Upper lobe of right lung (tissue), 1 donor: ENCODE measurements at regions not wholly inside any gene's neighbourhood (a gene's known extent, or its start where the extent isn't known, plus 50 kb on each side); places are given as distances from the start of the nearest gene placed in this dataset.

Source experiments
- ATAC-seq: fragments of 200-7000 bp; cut with Tn5 transposase; one replicate; pipeline ENCODE4 v1.9.1; 2020; ENCODE audit warnings: mild to moderate bottlenecking, moderate library complexity
- DNase-seq: peaks from one replicate; pipeline ENCODE4 v3.0.0-alpha.2; 2020
- H3K27ac ChIP-seq: fragments of 200-600 bp; one replicate; pipeline ENCODE4 v1.8.0; 2022
- H3K27me3 ChIP-seq: fragments of 200-600 bp; one replicate; pipeline ENCODE4 v1.8.0; 2022; ENCODE audit warnings: mild to moderate bottlenecking
- H3K36me3 ChIP-seq: fragments of 200-600 bp; one replicate; pipeline ENCODE4 v1.8.0; 2022
- H3K4me1 ChIP-seq: fragments of 200-600 bp; one replicate; pipeline ENCODE4 v1.8.0; 2022
- H3K4me3 ChIP-seq: fragments of 200-600 bp; one replicate; pipeline ENCODE4 v1.8.0; 2022; ENCODE audit warnings: mild to moderate bottlenecking
- H3K9me3 ChIP-seq: fragments of 200-600 bp; one replicate; pipeline ENCODE4 v1.8.0; 2022
- intact Hi-C: fragments of 100-400 bp; cut with DNase I; formaldehyde crosslinking; loops from one replicate; pipeline ENCODE4 v1.11.0; 2022
- TF ChIP-seq, protein P1 (sequence below): fragments of 200-600 bp; IDR thresholded peaks from one replicate; pipeline ENCODE4 v1.8.0; 2022; ENCODE audit warnings: antibody characterized with exemption
- donor health status: DM: no; HTN: yes; CAD: no; lungs with severe emphysema.

DNA sequence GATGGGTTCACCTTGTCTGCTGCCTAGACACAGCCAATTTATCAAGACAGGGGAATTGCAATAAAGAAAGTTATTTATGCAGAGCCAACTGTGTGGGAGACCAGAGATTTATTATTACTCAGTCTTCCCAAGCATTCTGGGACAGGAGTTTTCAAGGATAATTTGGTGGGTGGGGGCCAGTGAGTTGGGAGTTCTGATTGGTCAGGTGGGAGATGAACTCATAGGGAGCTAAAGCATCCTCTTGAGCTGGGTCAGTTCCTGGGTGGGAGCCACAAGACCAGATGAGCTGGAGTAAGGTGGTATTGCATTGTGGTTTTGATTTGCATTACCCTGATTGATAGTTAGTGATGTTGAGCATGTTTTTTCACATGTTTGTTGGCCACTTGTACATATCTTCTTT is 86.1 kb downstream of the PRKAB2 start:
- Histone ChIP-seq H3K36me3 (no peaks in the 10 kb centered on the region), H3K27ac (no peak overlapping the region), H3K9me3 (peaks cover 4% of the 10 kb centered on the region), H3K4me1 (no peaks in the 10 kb centered on the region), H3K27me3 (peaks cover 21% of the 10 kb centered on the region), H3K4me3 (no peak overlapping the region)
- TF ChIP-seq, protein P1, sequence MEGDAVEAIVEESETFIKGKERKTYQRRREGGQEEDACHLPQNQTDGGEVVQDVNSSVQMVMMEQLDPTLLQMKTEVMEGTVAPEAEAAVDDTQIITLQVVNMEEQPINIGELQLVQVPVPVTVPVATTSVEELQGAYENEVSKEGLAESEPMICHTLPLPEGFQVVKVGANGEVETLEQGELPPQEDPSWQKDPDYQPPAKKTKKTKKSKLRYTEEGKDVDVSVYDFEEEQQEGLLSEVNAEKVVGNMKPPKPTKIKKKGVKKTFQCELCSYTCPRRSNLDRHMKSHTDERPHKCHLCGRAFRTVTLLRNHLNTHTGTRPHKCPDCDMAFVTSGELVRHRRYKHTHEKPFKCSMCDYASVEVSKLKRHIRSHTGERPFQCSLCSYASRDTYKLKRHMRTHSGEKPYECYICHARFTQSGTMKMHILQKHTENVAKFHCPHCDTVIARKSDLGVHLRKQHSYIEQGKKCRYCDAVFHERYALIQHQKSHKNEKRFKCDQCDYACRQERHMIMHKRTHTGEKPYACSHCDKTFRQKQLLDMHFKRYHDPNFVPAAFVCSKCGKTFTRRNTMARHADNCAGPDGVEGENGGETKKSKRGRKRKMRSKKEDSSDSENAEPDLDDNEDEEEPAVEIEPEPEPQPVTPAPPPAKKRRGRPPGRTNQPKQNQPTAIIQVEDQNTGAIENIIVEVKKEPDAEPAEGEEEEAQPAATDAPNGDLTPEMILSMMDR = no peak
- intact Hi-C loops = no loop called here
- ATAC-seq (no peak), DNase-seq (no peak)

DNA sequence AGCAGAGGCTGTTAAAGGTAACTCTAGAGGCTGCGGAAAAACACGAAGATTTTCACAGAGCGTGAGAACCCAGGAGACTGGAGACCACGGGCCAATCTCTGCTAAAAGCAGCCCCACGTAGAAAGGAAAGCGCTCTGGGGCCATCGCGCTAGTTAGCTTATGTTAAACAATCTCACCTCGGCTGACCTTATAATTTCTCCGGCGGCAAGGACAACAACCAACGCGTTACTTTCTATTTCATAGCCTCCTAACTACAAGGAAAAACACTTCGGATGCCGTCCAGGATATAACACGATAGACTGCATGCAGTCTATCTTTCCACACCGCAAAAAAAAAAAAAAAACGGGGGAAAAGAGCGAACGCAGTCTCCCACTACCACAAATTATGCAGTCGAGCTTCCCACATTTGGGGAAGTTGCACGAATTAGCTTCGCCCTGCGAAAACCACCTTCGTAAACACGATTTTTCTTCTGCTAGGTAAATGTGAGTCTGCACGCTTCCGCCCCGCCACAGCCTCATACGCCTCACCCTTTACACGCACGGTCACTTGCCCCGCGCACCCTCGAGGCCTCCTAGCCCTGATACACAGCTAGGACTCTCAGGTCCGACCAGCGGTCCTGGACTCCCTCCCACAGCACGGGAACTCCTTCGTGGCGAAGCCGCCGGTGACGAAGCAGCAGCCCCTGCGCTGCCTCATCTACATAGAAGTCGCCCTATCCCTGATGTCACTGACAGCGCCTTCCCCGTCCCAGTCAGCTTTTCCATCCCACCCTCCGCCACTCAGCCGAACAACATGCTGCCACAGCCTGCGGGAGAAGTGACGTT is 87.8 kb downstream of the PRKAB2 start:
- Histone ChIP-seq H3K36me3 (no peaks in the 10 kb centered on the region), H3K4me1 (peaks cover 9% of the 10 kb centered on the region), H3K9me3 (peaks cover 4% of the 10 kb centered on the region), H3K27ac (peak overlapping the region; percentile 81), H3K27me3 (peaks cover 38% of the 10 kb centered on the region), H3K4me3 (peak overlapping the region; percentile 59)
- ATAC-seq (peak; percentile 84), DNase-seq (no peak)
- intact Hi-C loops = no loop called here
- TF ChIP-seq, protein P1 = no peak

DNA sequence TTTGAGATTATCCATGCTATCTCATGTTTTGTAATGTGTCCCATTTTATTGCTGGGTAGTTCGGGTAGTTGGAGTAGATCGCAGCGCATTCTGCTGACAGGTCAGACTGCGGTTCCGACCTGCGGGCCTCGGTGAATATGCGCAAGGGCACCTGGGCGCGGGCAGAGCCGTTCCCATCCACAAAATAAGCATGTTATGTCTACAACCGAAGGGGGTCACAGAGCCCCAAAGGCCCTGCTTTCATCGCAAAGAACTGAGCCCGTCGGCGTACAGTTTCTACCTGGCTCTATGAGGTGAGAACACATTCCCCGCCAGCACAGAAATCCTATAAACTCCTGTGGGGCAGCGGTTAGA is 88.4 kb downstream of the PRKAB2 start:
- H3K27ac ChIP-seq = peak overlapping the region; percentile 81
- no peaks in the 10 kb centered on the region for H3K36me3 ChIP-seq
- TF ChIP-seq, protein P1 = no peak
- intact Hi-C loops = no loop called here
- H3K4me3 ChIP-seq = peak overlapping the region; percentile 59
- DNase-seq (no peak), ATAC-seq (no peak)
- peaks cover 4% of the 10 kb centered on the region for H3K9me3 ChIP-seq
- peaks cover 10% of the 10 kb centered on the region for H3K4me1 ChIP-seq
- peaks cover 43% of the 10 kb centered on the region for H3K27me3 ChIP-seq

DNA sequence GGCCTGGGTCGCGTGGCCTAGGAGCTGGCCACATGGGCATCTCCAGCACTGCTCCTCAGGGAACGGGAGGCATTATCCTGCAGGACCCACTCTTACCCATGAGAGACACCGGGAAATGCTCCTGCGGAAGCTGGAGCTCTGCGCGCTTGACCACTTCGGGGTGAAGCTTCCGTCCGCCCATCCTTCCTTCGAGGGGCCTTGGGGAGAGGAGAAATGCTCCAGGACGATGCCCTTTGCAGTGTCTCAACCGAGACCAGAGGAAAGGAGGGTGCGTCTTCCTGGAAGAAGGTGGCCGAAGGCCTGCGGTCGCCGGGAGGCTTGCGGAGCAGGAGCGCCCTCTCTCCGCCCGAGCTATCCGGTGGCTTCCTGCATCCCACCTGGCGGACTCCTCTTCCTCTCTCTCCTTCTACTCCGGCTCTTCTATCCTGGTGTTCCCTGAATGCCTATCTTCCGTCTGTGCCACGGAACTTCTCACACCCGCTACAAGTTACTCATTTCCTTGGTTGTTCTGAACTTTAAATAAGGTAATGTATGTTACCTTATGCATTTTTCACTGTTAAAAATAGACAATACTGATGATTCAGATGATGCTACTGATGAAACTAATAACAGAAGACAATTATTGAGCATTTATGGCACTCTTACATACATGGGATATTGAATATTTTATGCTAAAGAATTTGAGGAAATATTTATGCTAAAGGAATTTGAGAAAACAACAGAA is 91.4 kb downstream of the PRKAB2 start:
- Histone ChIP-seq H3K27me3 (peaks cover 74% of the 10 kb centered on the region), H3K36me3 (no peaks in the 10 kb centered on the region), H3K27ac (no peak overlapping the region), H3K4me3 (no peak overlapping the region), H3K4me1 (peaks cover 10% of the 10 kb centered on the region), H3K9me3 (no peaks in the 10 kb centered on the region)
- DNase-seq (no peak), ATAC-seq (no peak)
- intact Hi-C loops = no loop called here
- TF ChIP-seq, protein P1 = no peak

DNA sequence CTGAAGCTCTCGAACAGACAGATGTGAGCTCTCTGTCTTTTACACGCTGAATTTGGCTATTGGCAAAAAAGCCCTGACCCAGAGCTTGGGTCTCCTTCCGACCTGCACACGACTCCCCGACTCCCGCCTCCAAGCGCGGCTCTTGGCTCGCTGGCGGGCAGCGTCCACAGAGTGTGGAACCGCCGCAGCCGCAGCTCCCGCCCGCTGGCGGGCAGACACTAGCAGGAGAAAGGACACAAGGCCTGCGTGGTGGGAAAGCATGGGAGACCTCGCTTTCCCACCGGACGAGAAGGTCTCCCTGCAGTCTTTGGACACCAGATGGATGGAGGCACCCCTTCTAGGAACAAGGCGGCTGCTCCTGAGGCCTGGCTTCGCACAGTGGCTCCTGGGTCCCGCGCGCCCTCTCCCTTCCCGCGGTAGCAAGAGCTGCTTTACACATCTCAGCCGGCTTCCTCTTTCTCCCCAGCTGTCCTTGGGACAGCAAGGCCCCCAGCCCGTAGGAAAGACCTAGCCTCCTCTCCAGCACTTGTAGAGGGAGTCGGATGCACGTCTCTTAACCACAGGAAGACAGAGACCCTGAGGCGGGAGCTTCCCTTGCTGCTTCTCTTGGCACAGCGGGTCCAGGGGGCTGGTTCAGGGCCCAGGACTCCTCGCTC is 92.1 kb downstream of the PRKAB2 start:
- peaks cover 10% of the 10 kb centered on the region for H3K4me1 ChIP-seq
- intact Hi-C loops = no loop called here
- TF ChIP-seq, protein P1 = no peak
- H3K9me3 ChIP-seq = no peaks in the 10 kb centered on the region
- no peak overlapping the region for H3K4me3 ChIP-seq
- H3K36me3 ChIP-seq = no peaks in the 10 kb centered on the region
- no peak overlapping the region for H3K27ac ChIP-seq
- DNase-seq (peak; percentile 65), ATAC-seq (no peak)
- peaks cover 75% of the 10 kb centered on the region for H3K27me3 ChIP-seq
